ENCODE measurements at regions not wholly inside any gene's neighbourhood (a gene's known extent, or its start where the extent isn't known, plus 50 kb on each side); places are given as distances from the start of the nearest gene placed in this dataset.

GRCh38 chr14:101004954-101005353, 101.4 kb upstream of the RTL1 start:
- DNase-seq = no peak

DNA sequence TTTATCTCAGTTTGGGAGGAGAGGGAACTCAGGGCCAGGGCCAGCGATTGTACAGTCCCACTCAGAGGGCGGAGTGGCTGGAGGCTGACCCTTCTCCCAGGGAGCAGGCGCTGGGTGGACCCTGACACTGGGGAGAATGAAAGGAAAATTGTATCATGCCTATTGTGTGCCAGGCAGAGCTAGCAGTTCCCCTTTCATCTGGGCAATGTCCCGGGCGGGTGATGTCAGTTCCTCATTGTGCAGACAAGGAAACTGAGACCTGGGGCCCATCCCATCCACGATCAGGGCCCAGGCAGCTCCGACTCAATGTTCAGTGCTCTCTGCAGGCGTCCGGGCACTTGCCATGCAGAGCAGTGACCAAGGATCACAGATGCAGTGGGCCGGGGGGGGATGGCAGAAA, 101.9 kb upstream of the RTL1 start:
- DNase-seq = no peak

DNA sequence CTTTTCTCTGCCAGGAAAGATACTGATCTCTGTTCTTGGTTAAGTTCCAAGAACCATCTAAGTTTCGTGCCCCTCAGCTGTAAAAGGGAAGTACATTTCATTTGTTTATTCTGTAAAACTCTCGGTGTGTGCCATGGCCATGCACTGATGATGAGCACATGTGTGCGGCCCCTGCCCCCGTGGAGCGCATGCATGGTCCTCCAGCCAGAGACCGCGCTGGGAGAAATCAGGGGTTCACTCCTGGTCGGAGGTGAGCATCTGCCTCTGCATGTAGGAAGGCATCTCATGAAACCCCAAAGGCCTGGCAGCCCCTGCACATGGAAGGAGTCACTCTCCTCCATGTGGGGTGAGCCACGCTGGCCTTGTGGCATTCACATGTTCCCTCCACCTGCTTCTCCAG, 102.5 kb upstream of the RTL1 start:
- no peak for DNase-seq

GRCh38 chr14:101007004-101007614, 103.6 kb upstream of the RTL1 start:
- DNase-seq = no peak

DNA sequence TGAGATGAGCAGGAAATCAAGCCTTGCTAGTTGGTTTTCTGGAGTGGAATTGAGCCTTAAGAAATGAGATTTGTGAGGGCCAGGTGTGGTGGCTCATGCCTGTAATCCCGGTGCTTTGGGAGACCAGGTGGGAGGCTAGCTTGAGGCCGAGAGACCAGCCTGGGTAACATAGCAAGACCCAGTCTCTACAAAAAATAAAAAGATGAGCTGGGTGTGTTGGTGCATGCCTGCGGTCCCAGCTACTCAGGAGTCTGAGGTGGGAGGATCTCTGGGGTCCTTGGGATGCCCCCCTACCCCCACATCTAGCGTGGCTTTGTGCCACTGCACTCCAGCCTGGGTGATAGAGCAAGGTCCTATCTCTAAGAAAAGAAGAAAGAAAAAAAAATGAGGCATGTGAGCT, 104.2 kb upstream of the RTL1 start:
- DNase-seq = no peak

GRCh38 chr14:101008196-101008595, 104.7 kb upstream of the RTL1 start:
- DNase-seq = no peak

- DNase-seq = no peak
Observed at GRCh38 chr14:101008631-101009336, 105.3 kb upstream of the RTL1 start.

GRCh38 chr14:101009531-101009930, 106.0 kb upstream of the RTL1 start:
- no peak for DNase-seq

- DNase-seq = no peak
Observed at GRCh38 chr14:101010293-101010692, 106.8 kb upstream of the RTL1 start.

- no peak for DNase-seq
Observed at GRCh38 chr14:101010835-101011234, 107.3 kb upstream of the RTL1 start.

DNA sequence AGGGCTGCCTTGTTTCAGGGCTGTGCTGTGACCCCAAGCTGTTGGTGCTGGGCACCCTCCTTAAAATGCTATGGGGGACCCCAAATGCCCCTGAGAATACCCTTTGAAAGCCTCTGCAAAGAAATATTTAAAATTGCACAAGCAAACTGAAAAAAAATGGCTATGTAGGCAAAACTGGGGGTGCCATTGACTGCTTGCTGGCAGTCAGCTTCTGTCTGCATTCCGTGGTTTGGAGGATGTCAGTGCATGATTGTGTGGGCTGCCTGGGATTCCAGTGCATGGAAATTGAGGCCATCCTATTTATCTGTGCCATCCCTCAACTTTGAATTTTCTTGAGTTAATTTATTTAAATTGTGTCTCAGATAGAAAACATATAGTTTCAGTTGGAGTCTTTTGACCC, 113.7 kb upstream of the RTL1 start:
- no peak for DNase-seq

- DNase-seq = no peak
Observed at GRCh38 chr14:101017806-101018560, 114.5 kb upstream of the RTL1 start.

DNA sequence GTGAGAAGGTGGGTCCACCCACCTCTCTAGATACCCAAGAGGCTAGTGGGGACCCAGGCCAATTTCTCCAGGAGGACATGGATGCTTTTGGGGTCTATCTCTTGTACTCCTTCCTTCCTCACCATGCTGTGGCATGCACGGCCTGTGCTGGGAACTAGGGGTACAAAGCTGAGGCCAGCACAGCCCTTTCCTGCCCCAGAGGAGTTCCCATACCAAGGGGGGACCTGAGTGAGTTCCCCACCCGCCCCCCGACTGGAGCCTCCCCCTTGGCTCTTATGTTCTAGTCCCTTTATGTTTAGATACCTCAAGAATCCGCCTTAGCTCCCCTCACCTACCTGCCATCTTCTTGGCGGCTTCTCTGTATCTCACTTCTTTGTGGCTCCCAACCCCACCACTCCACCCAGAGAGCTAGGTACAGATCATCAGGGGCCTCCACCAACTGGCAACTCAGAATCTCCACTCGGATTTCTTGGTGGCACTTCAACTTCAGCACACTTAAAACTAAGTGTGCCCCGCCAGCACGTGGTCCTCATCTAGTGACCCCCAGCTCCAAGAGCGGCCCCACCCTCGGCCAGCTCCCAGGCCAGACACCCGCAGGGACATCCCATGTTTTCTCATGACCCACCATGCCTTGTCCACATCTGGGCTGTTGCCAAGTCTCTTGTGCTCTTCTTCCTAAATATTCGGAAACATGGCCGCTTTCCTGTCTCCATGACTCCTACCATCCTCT, 115.2 kb upstream of the RTL1 start:
- DNase-seq = no peak

- DNase-seq = no peak
Observed at GRCh38 chr14:101019541-101019940, 116.0 kb upstream of the RTL1 start.

DNA sequence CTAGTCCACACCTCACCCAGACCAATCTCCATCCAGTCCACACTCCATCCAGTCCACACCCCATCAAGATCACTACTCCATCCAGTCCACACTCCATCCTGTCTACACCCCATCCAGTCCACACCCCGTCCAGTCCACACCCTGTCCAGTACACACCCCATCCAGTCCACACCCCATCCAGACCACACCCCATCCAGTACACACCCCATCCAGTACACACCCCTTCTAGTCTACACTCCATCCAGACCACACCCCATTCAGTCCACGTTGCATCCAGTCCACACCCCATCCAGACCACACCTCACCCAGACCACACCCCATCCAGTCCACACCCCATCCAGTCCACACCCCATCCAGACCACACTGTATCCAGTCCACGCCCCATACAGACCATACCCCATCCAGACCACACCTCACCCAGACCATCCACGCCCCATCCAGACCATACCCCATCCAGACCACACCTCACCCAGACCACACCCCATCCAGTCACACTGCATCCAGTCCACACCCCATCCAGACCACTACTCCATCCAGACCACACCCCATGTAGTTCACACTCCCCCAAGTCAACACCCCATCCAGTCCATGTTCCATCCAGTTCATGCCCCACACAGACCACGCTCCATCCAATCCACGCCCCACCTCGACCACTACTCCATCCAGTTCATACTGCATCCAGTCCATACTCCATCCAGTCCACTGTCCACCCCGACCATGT, 116.6 kb upstream of the RTL1 start:
- DNase-seq = no peak

DNA sequence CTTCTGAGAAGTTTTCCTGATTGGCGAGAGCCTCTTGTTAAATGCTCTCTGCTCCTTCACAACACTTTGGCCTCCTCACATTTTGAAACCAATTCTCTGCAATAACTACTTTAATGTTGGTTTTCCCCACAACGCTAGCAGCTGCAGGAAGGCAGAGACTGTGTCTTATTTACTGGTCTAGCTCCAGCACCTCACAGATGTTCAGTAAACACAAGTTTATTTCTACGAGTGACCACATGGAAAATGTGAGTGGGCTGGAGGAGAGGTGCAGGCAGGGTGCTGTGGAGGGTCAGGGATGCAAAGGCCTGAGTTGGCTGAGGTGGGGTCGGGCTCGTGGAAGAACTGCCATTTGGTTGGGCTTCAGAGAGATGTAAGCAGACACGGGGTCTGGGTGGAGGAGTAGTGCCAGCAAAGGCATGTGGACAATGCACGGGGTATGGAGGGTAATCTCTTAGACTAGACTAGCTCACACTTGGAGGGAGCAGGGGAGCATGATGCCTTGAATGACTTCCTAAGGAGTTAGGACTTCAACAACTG, 117.4 kb upstream of the RTL1 start:
- DNase-seq = no peak

GRCh38 chr14:101022121-101022520, 118.6 kb upstream of the RTL1 start:
- no peak for DNase-seq

GRCh38 chr14:101022916-101023435, 119.5 kb upstream of the RTL1 start:
- DNase-seq = no peak

DNA sequence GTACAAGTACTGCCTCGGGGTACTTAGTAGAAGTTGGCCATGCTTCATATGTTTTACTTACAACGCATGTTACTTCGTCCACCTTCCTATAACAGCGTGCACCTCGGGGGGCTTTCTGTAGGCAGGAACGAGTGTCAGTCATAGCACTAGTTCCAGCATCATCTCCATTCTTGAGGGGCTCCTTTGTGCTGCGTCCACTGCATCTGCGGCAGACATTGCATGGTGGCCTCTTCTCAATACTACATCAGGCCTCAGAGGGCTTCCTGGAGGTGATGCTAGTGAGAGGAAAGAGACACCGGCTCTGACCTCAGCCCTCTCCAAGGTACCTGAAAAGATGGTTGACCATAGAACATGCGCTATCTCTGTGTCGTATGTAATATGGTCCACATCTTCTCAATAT, 121.2 kb upstream of the RTL1 start:
- DNase-seq = no peak

DNA sequence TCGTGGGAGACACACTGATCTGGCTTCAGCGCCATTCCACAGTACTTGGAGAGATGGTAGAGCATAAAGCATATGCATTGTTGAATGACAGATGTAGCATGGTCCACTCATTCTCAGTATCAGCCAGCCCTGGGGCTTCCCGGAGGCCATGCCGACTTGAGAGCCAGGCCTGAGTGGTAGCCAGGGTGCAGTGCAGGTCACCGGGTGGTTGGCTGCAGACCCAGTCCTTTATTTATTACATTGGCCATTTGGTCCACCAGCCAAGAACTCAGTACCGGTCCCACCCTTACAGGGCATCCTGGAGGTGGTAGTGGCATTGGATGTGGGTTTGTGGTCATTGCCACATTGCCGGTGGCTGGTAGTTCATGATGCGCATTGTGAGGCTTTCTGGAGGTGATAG, 121.6 kb upstream of the RTL1 start:
- no peak for DNase-seq

- DNase-seq = no peak
Observed at GRCh38 chr14:101025696-101026095, 122.2 kb upstream of the RTL1 start.

- no peak for DNase-seq
Observed at GRCh38 chr14:101026341-101026740, 122.8 kb upstream of the RTL1 start.

Data from NCI-H1436 (cell line).